Fibroblast of pulmonary artery (primary cell): ENCODE measurements at regions not wholly inside any gene's neighbourhood (a gene's known extent, or its start where the extent isn't known, plus 50 kb on each side); places are given as distances from the start of the nearest gene placed in this dataset.
A peak's percentile ranks its signal among the peaks of the same experiment; 100 is the strongest.
"Not testable (repeated sequence)": the region's sequence is repeated elsewhere in the genome, so short reads cannot be mapped to it uniquely, and the experiment has no call there.

Experiments used
- DNase-seq: peaks from one replicate; pipeline ENCODE4 v3.0.0-alpha.2; 2010; ENCODE audit warnings: low read depth
- H3K4me3 ChIP-seq: replicated peaks from 2 replicates; pipeline ENCODE4 v1.5.1; 2011; ENCODE audit warnings: low read depth, mild to moderate bottlenecking, control low read depth, low read length, moderate library complexity
- CTCF ChIP-seq: IDR thresholded peaks from 2 replicates; pipeline ENCODE4 v1.5.1; 2011; ENCODE audit warnings: mild to moderate bottlenecking, control low read depth, low read length, inconsistent platforms; ENCODE audit errors: missing control alignments

- no peak for TF ChIP-seq CTCF
- no peak for DNase-seq
- no peak overlapping the region for H3K4me3 ChIP-seq
These were observed 139.8 kb upstream of the FOXG1 start for GRCh38 chr14:28626780-28627179.

- no peak overlapping the region for H3K4me3 ChIP-seq
- no peak for TF ChIP-seq CTCF
- DNase-seq, result no peak
These were observed 137.1 kb upstream of the FOXG1 start for GRCh38 chr14:28629328-28630004.

- no peak overlapping the region for H3K4me3 ChIP-seq
- no peak for DNase-seq
- TF ChIP-seq CTCF, result no peak
These were observed 136.5 kb upstream of the FOXG1 start for GRCh38 chr14:28630100-28630499.

GRCh38 chr14:28635387-28635786 lies 131.2 kb upstream of the FOXG1 start:
- peak; percentile 41 for TF ChIP-seq CTCF
- H3K4me3 ChIP-seq, result no peak overlapping the region
- peak; percentile 80 for DNase-seq

- not testable (repeated sequence) for DNase-seq, H3K4me3 ChIP-seq
These were observed 130.8 kb upstream of the FOXG1 start for GRCh38 chr14:28635816-28636215.

- DNase-seq, H3K4me3 ChIP-seq: not testable (repeated sequence)
These were observed 125.4 kb upstream of the FOXG1 start for GRCh38 chr14:28641189-28641588.

GRCh38 chr14:28651148-28651547 lies 115.4 kb upstream of the FOXG1 start:
- peak; percentile 45 for DNase-seq
- H3K4me3 ChIP-seq, result no peak overlapping the region
- TF ChIP-seq CTCF, result no peak

- no peak overlapping the region for H3K4me3 ChIP-seq
- peak; percentile 45 for DNase-seq
- TF ChIP-seq CTCF, result no peak
These were observed 113.8 kb upstream of the FOXG1 start for GRCh38 chr14:28652782-28653181.
